H9 (cell line): ENCODE measurements at regions not wholly inside any gene's neighbourhood (a gene's known extent, or its start where the extent isn't known, plus 50 kb on each side); places are given as distances from the start of the nearest gene placed in this dataset.

ENCODE experiments used
- DNase-seq: peaks from one replicate; pipeline ENCODE4 v3.0.0-alpha.2; 2017
- H2AFZ ChIP-seq: one replicate; pipeline ENCODE4 v1.6.1; 2013; ENCODE audit warnings: mild to moderate bottlenecking, low read length, control low read depth, moderate library complexity
- H2AK5ac ChIP-seq: 2 replicates; pipeline ENCODE4 v1.6.1; 2013; ENCODE audit warnings: low read length, control low read depth, mixed read lengths; ENCODE audit not compliant: insufficient read length
- H2BK120ac ChIP-seq: one replicate; pipeline ENCODE4 v1.6.1; 2013; ENCODE audit warnings: low read depth, mild to moderate bottlenecking, low read length, control low read depth, inconsistent platforms; ENCODE audit not compliant: poor library complexity, severe bottlenecking
- H2BK12ac ChIP-seq: 2 replicates; pipeline ENCODE4 v1.6.1; 2013; ENCODE audit warnings: low read length, control low read depth, mixed read lengths, low read depth; ENCODE audit not compliant: insufficient read length
- H2BK15ac ChIP-seq: 2 replicates; pipeline ENCODE4 v1.6.1; 2013; ENCODE audit warnings: low read depth, low read length, control low read depth
- H2BK20ac ChIP-seq: one replicate; pipeline ENCODE4 v1.6.1; 2013; ENCODE audit warnings: low read depth, mild to moderate bottlenecking, low read length, control low read depth, inconsistent platforms; ENCODE audit not compliant: poor library complexity, severe bottlenecking
- H2BK5ac ChIP-seq: 2 replicates; pipeline ENCODE4 v1.6.1; 2013; ENCODE audit warnings: low read length, control low read depth, mixed read lengths; ENCODE audit not compliant: insufficient read length
- H3K14ac ChIP-seq: 2 replicates; pipeline ENCODE4 v1.6.1; 2013; ENCODE audit warnings: low read length, control low read depth; ENCODE audit not compliant: insufficient read depth
- H3K18ac ChIP-seq: 2 replicates; pipeline ENCODE4 v1.6.1; 2013; ENCODE audit warnings: low read depth, mild to moderate bottlenecking, mixed read lengths, low read length, control low read depth; ENCODE audit not compliant: insufficient read length
- H3K23ac ChIP-seq: 2 replicates; pipeline ENCODE4 v1.6.1; 2013; ENCODE audit warnings: low read length, control low read depth, mixed read lengths, low read depth; ENCODE audit not compliant: insufficient read length
- H3K23me2 ChIP-seq: 2 replicates; pipeline ENCODE4 v1.6.1; 2013; ENCODE audit warnings: low read depth, mild to moderate bottlenecking, mixed read lengths, low read length, control low read depth; ENCODE audit not compliant: insufficient read length, poor library complexity, severe bottlenecking
- H3K27ac ChIP-seq: 2 replicates; pipeline ENCODE4 v1.5.1; 2013; ENCODE audit warnings: low read length, control low read depth, mixed read lengths, low read depth; ENCODE audit not compliant: insufficient read length
- H3K27me3 ChIP-seq: 2 replicates; pipeline ENCODE4 v1.6.1; 2013; ENCODE audit warnings: low read length, control low read depth, inconsistent platforms; ENCODE audit not compliant: insufficient read depth
- H3K4ac ChIP-seq: 2 replicates; pipeline ENCODE4 v1.6.1; 2013; ENCODE audit warnings: low read depth, mild to moderate bottlenecking, control low read depth, inconsistent platforms, low read length, moderate library complexity
- H3K4me1 ChIP-seq: 2 replicates; pipeline ENCODE4 v1.6.1; 2013; ENCODE audit warnings: low read length, control low read depth, inconsistent platforms; ENCODE audit not compliant: insufficient read depth
- H3K4me2 ChIP-seq: 2 replicates; pipeline ENCODE4 v1.6.1; 2013; ENCODE audit warnings: low read length, control low read depth, mixed read lengths; ENCODE audit not compliant: insufficient read length, insufficient read depth
- H3K56ac ChIP-seq: 2 replicates; pipeline ENCODE4 v1.6.1; 2013; ENCODE audit warnings: low read depth, mild to moderate bottlenecking, mixed read lengths, low read length, control low read depth; ENCODE audit not compliant: insufficient read length
- H3K79me1 ChIP-seq: 2 replicates; pipeline ENCODE4 v1.6.1; 2013; ENCODE audit warnings: low read depth, mild to moderate bottlenecking, moderate library complexity, low read length, control low read depth, inconsistent platforms; ENCODE audit not compliant: insufficient read depth, poor library complexity, severe bottlenecking
- H3K79me2 ChIP-seq: 2 replicates; pipeline ENCODE4 v1.6.1; 2013; ENCODE audit warnings: low read length, control low read depth, inconsistent platforms; ENCODE audit not compliant: insufficient read depth
- H3K9ac ChIP-seq: 2 replicates; pipeline ENCODE4 v1.6.1; 2013; ENCODE audit warnings: low read length, control low read depth, mixed read lengths; ENCODE audit not compliant: insufficient read length; ENCODE audit errors: extremely low read depth
- H3K9me3 ChIP-seq: one replicate; pipeline ENCODE4 v1.6.1; 2013; ENCODE audit warnings: low read depth, low read length, inconsistent platforms; ENCODE audit not compliant: control insufficient read depth
- H3T11ph ChIP-seq: one replicate; pipeline ENCODE4 v1.6.1; 2013; ENCODE audit warnings: mild to moderate bottlenecking, low read length, control low read depth, inconsistent platforms
- H4K20me1 ChIP-seq: one replicate; pipeline ENCODE4 v1.6.1; 2013; ENCODE audit not compliant: control insufficient read depth, insufficient read length, insufficient read depth
- H4K5ac ChIP-seq: 2 replicates; pipeline ENCODE4 v1.6.1; 2013; ENCODE audit warnings: low read depth, mild to moderate bottlenecking, mixed read lengths, low read length, control low read depth; ENCODE audit not compliant: insufficient read length
- H4K8ac ChIP-seq: replicated peaks from 2 replicates; pipeline ENCODE4 v1.6.1; 2013; ENCODE audit warnings: low read length, control low read depth, mixed read lengths, low read depth; ENCODE audit not compliant: insufficient read length
- H4K91ac ChIP-seq: 2 replicates; pipeline ENCODE4 v1.6.1; 2013; ENCODE audit warnings: low read depth, mild to moderate bottlenecking, moderate library complexity, mixed read lengths, low read length, control low read depth; ENCODE audit not compliant: insufficient read length
- H3K27ac Mint-ChIP-seq, 3 experiments: 2 replicates in 2 of 3; 3 replicates in 1 of 3; pipeline ENCODE4 v1.8.0; 2020 to 2021; ENCODE audit warnings: mixed read lengths in 3 of 3, mild to moderate bottlenecking in 1 of 3, moderate library complexity in 1 of 3
- H3K27me3 Mint-ChIP-seq: 2 replicates; pipeline ENCODE4 v1.8.0; 2021; ENCODE audit warnings: low read depth, mild to moderate bottlenecking, moderate library complexity, mixed read lengths
- H3K36me3 Mint-ChIP-seq, 3 experiments: 2 replicates in 2 of 3; 3 replicates in 1 of 3; pipeline ENCODE4 v1.8.0; 2020 to 2021; ENCODE audit warnings: low read depth in 3 of 3, mixed read lengths in 3 of 3; ENCODE audit not compliant: insufficient read depth in 1 of 3
- H3K4me1 Mint-ChIP-seq, 2 experiments: 2 replicates each; pipeline ENCODE4 v1.8.0; 2020; ENCODE audit warnings: mixed read lengths in 2 of 2
- H3K4me3 Mint-ChIP-seq, 2 experiments: 2 replicates in 1 of 2; 3 replicates in 1 of 2; pipeline ENCODE4 v1.8.0; 2020 to 2021; ENCODE audit warnings: mild to moderate bottlenecking in 2 of 2, mixed read lengths in 2 of 2, moderate library complexity in 1 of 2
- H3K9me3 Mint-ChIP-seq, 2 experiments: 2 replicates in 1 of 2; 3 replicates in 1 of 2; pipeline ENCODE4 v1.8.0; 2020; ENCODE audit warnings: mild to moderate bottlenecking in 2 of 2, mixed read lengths in 2 of 2, moderate library complexity in 1 of 2
- WGBS: extraction: QIAGEN DNeasy Blood & Tissue Kit; methylation state at CpG from one replicate; pipeline ENCODE4 v1.1.7; 2013; ENCODE audit warnings: missing lambda C conversion rate, low lambda C conversion rate, mixed read lengths; ENCODE audit not compliant: insufficient read length; ENCODE audit errors: extremely low coverage; 5-methylcytosine and 5-hydroxymethylcytosine counted together
- TF ChIP-seq, protein P1 (sequence below): fragments of 200-600 bp; sonication (generic); conservative IDR thresholded peaks from 3 replicates; pipeline ENCODE4 v1.8.0; 2021; ENCODE audit warnings: antibody characterized with exemption, mild to moderate bottlenecking

DNA sequence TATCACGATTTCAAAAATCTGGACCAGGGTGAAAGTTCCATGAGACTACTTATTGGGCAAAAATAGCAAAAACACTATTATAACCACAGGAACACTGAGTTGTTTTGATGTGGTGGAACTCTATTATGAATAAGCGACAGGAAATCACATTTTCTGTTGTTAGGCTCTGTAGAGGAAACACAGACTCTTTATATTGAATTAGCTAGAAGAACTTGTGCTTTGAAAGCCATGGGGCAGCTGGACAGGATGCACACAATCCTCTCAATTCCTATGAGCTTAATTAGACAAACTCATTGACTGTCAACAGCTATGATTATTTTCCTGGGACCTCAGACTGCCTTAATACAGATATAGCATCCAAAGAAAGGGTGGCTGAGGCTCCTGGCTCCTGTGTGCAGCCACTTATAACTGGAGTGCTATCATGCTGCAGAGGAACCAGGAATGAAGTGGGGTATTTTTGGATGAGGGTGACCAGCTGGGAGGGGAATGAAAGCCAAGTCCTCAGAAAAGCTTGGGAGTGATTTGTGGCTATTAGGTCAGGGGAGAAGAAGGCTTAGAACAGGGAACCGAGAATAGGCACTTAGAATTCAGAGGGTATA lies 657.3 kb downstream of the TYW1 start:
- H3K23me2 ChIP-seq = no peaks in the 10 kb centered on the region
- TF ChIP-seq, protein P1, sequence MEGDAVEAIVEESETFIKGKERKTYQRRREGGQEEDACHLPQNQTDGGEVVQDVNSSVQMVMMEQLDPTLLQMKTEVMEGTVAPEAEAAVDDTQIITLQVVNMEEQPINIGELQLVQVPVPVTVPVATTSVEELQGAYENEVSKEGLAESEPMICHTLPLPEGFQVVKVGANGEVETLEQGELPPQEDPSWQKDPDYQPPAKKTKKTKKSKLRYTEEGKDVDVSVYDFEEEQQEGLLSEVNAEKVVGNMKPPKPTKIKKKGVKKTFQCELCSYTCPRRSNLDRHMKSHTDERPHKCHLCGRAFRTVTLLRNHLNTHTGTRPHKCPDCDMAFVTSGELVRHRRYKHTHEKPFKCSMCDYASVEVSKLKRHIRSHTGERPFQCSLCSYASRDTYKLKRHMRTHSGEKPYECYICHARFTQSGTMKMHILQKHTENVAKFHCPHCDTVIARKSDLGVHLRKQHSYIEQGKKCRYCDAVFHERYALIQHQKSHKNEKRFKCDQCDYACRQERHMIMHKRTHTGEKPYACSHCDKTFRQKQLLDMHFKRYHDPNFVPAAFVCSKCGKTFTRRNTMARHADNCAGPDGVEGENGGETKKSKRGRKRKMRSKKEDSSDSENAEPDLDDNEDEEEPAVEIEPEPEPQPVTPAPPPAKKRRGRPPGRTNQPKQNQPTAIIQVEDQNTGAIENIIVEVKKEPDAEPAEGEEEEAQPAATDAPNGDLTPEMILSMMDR = no peak
- H2BK120ac ChIP-seq = no peak overlapping the region
- H3K27me3 Mint-ChIP-seq = no peaks in the 10 kb centered on the region
- H3K4me1 Mint-ChIP-seq = no peaks in the 10 kb centered on the region
- H3K27ac ChIP-seq = no peak overlapping the region
- no peaks in the 10 kb centered on the region for H3K79me2 ChIP-seq
- no peak overlapping the region for H2AK5ac ChIP-seq
- DNase-seq = no peak
- no peak overlapping the region for H2BK12ac ChIP-seq
- no peaks in the 10 kb centered on the region for H3K36me3 Mint-ChIP-seq
- no peaks in the 10 kb centered on the region for H4K20me1 ChIP-seq
- no peak overlapping the region for H4K5ac ChIP-seq
- no peak overlapping the region for H3K4me2 ChIP-seq
- H3K14ac ChIP-seq = no peak overlapping the region
- H3K79me1 ChIP-seq = no peaks in the 10 kb centered on the region
- H3K56ac ChIP-seq = no peak overlapping the region
- no peaks in the 10 kb centered on the region for H3K27me3 ChIP-seq
- no peak overlapping the region for H3K4ac ChIP-seq
- H2BK15ac ChIP-seq = no peak overlapping the region
- H3T11ph ChIP-seq = no peak overlapping the region
- no peak overlapping the region for H3K18ac ChIP-seq
- H3K9ac ChIP-seq = no peak overlapping the region
- H2BK5ac ChIP-seq = no peak overlapping the region
- H2BK20ac ChIP-seq = no peak overlapping the region
- H3K23ac ChIP-seq = no peak overlapping the region
- H3K4me3 Mint-ChIP-seq = no peak overlapping the region
- WGBS = no CpG with 5 or more reads among the region's 3 CpGs
- no peaks in the 10 kb centered on the region for H3K9me3 Mint-ChIP-seq
- peak overlapping the region in 1 of 3 experiments; percentile 62; a peak in 1 of 7 replicates for H3K27ac Mint-ChIP-seq
- no peaks in the 10 kb centered on the region for H3K9me3 ChIP-seq
- H2AFZ ChIP-seq = no peak overlapping the region
- H4K91ac ChIP-seq = no peak overlapping the region
- H3K4me1 ChIP-seq = no peaks in the 10 kb centered on the region
- no peak overlapping the region for H4K8ac ChIP-seq
